NCI-H748 treated with DMSO at 0.1 percent for 48 hours (cell line): ENCODE measurements at regions not wholly inside any gene's neighbourhood (a gene's known extent, or its start where the extent isn't known, plus 50 kb on each side); places are given as distances from the start of the nearest gene placed in this dataset.
"Not testable (repeated sequence)": the region's sequence is repeated elsewhere in the genome, so short reads cannot be mapped to it uniquely, and the experiment has no call there.

ENCODE experiments used
- DNase-seq: peaks from one replicate; lab custom pipeline; 2025; lab: John Stamatoyannopoulos, UW

DNA sequence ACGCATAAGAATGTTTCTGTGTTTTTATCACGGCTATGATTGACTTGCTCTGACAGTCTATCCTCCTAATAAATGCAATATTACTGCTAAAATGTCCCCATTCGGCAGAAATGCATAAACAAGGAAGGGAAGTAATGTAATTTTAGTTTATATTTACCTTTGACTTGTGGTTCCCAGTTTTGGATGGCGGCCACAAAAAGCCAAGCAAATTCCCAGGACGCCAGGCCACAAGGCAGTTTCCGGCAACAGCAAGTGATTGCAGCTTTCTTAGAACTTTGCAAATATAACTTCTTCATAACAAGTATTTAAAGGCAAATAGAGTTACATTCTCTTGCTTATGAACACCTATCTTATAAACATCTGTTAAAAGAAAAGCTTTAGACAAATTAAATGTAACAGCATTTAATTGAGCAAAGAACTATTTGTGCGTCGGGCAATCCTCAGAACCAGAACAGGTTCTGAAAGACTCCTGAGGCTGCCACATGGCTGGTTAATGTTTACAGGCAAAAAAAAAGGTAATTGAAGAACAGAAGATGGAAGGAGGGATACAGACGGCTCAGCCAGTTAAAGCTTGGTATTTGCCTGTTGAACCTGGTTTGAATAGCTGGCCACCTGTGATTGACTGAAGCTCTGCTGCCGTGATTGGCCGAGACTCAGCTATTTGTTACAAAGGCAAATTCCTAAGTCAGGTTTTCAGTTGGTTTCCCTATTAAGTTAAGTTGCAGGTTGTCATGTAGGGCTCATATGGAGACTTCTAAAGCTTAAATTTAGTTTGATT is 80.8 kb downstream of the C21orf91 start:
- no peak for DNase-seq

- DNase-seq, result no peak
These were observed 83.1 kb downstream of the C21orf91 start for GRCh38 chr21:17736072-17736471.

DNA sequence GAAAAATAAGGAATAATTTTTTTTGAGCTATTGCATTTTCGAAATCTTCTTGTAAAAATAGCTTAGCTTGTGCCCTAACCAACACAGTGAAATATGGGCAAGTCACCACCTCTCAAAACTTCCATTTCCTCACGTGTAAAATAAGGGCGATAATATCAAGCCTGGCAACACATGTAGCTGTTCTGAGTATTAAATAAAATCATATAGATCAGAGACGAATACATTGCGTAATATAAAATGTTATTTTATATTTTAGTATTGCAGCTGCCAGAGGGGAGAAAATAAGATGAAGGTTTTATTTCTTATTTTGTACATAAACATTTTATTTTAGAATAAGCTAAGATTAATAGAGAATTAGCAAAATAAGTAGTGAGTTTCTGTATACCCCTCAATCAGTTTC is 85.9 kb downstream of the C21orf91 start:
- DNase-seq, result no peak

DNA sequence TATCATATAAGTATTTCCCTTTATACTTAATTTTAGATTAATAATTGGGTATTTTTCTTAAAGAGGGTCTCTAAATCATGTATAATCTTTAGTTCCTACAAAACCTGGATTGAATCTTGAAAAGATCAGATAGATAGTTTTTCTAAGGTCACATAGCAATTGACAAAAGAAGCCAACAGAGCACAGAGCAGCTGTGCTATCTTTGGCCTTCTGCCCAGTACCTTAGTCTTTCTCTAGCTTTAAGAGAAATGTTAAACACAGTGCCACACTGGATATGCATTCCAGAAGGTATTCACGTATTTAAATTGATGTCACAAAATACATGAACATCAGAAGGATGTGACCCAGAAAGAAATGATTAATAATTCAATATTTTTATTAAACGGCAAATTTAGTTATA is 86.8 kb downstream of the C21orf91 start:
- peak; percentile 22 for DNase-seq

DNA sequence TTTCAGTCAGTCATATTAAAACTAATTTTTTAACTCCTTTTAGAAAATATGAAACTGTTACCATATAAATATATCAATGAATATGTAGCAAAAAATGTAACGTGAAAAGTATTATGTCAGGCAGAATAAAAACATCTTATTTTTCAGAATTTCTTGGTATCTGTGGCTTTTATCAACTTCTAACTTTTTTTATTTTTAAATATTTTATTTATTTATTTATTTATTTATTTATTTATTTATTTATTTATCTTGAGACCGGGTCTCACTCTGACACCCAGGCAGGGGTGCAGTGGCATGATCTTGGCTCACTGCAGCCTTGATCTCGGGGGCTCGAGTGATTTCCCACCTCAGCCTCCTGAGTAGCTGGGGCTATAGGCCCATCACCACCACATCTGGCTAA is 87.6 kb downstream of the C21orf91 start:
- DNase-seq, result no peak

DNA sequence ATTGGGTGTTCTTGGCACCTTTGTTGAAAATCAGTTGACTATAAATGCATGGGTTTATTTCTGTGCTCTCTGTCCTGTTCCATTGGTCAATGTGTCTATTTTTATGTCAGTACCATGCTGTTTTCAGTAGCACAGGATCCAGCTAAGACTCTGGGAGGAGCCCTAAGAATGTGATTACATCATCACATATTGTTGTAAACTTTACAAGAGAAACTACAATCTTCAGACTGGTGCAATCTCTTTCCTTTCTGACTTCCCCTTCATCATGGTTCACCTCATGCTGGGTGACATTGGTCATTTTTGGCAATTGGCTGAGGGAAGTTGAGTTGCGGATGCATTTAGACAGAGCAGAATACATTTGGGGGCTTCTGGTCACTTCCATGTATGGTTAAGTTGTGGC is 88.4 kb downstream of the C21orf91 start:
- no peak for DNase-seq

DNA sequence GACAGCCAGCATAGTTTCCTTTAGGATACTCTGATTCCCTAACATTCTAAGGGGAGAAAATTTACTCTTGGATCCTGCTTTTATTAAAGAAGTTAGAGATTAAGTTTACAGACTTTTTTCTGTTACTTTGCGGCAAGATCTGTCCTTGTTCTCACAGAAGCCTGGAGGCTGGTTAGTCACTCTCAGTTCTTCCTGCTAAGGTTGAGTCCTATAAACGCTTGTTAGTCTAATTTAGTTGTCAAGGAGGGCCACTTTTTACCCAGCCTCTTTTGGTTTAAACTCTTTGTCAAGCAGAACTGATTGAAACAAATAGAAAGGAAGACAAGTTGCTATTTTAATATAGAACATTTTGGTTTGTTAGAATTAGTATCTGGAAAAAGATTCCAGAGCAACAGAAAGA is 89.7 kb downstream of the C21orf91 start:
- no peak for DNase-seq

DNA sequence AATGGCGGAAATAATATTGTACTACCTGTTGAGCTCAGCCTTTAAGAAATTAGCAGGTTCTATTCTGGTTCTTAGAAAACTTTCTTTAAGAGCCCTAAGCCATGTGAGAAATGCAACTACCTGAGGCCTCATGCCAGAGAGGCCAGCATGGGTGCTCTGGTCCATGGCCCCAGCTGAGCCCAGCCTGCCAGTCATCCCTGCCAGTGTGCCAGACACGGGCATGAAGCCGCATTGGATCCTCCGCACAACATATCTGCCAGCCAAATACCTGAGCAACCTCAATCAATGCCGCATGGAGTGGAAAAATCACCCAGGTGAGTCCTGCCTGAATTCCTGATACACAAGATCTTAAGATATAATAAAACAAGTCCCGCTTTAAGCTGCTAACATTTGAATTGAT is 91.8 kb downstream of the C21orf91 start:
- no peak for DNase-seq

DNA sequence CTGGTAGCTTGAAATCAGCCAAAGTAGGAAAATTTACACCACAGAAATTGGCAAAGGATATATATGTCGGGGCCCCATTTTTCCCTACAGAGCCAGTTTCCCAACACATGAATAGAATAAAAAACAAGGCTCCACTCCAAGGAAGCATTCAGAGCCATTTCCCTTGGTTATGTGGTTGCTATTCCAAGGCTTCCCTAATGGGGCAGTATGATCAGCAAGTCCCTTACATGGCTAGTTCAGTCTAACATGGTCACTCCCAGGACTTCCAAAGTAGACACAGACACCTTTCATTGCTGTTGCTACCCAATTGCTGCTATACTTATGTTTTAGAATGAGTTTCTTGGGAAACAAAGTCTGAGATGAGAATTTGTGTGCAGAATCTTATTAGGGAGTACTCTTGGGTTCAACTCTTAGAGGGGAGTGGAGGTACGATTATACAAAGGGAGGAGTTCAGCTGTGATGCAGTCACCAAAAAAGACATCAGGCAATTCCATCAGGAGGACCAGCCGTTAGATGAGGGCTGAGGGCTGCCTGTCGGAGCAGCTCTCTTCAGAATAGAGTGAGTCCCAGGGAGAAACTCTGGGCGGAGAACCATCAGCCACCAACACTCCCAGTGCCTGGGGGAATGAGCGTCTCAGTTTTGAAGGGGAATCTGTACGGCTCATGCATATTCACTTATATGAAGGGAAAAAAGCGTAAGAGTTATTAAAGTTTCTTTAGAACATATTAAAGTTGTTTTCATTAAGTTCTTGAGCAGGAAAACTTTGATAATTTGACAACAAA is 92.9 kb downstream of the C21orf91 start:
- DNase-seq, result no peak

DNA sequence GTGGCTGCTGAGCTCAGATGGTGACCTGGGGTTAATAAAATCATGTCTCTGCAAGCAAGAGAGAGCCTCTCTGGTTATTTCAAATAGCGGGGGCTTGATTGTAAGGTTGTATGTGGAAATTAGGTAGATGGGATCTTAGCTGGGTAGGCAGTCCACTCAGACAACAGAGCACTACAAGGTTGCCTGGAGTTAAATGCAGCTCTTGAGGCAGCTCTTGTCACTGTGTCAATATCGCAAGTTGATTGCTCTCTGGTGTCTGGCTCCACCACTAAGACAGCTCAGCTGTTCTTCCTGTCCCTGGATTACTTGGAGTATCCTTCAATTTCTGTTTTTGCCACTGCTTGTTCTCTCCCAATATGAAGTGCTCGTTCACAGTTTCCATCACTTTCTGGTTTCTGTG is 93.8 kb downstream of the C21orf91 start:
- peak; percentile 79 for DNase-seq

DNA sequence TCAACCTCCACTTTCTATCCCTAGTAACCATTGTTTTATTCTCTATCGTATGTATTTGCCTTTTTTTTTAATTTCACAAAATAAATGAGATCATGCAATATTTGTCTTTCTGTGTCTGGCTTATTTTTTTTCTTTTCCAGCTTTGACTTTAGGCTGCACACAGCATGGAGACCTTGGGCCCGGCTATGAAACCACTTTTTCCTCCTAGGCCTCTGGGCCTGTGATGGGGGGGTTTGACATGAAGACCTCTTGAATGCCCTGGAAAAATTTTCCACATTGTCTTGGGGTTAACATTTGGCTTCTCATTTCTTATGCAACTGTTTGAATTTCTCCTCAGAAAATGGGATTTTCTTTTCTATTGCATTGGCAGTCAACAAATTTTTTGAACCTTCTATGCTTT is 100.2 kb upstream of the BTG3 start:
- no peak for DNase-seq

DNA sequence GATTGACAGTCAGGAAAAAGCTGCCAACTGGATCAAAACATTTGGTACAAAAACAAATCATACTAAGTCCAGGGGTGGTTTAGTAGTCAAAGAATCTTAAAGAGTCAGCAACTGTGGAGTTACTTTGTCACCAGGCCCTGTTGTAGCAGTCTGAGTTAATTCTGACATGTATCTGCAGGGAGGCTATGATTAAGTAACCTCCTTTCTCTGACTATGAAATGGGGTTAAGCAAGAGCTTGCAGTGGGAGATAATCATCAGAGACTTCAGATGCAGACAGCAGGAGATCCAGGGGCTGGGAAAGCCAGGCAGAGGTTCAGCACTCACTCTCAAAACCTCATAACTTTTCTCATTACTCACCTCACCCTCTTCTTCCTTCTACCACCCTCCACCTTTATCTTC is 99.2 kb upstream of the BTG3 start:
- no peak for DNase-seq

DNA sequence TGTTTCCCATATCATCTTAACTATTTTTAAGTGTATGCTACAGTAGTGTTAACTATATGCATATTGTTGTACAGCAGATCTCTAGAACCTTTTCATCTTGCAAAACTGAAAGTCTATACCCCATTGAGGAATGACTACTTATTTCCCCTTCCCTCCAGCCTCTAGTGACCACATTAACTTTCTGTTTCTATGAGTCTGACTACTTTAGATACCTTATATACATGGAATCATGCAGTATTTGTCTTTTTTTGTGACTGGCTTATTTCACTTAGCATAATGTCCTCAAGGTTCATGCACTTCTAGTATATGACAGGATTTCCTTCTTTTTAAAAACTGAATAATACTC is 96.5 kb upstream of the BTG3 start:
- DNase-seq, result no peak

- no peak for DNase-seq
These were observed 96.0 kb upstream of the BTG3 start for GRCh38 chr21:17708522-17709265.

DNA sequence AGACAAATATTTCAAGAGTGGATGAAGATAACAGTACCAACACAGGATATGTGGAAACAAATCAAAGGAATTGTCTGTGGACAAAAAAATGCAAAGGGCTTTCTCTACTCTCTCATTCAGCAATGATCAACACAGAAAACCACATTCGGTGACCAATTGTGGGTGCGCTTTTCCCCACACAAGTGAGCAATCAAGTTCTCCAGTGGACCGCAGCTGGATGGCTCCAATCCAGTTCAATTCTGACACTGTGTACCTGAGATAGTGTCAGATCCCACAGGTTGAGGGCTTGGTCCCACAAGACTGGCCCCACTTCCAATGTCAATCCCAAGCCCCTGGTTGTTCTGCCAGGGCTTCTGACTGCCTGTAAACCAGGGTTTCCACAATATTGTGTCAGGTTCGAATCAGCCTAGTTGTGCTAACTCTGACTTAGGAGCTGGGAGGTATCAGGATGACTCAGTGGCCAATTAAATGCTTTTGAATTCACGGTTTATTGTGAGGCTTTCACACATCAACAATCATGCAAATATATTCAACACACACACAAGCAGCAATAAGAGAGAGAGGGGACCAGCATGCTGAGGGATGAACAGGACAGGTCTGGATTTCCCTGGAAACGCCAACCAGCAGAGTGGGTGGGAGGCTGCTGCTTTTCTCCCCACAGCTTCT is 87.0 kb upstream of the BTG3 start:
- no peak for DNase-seq

DNA sequence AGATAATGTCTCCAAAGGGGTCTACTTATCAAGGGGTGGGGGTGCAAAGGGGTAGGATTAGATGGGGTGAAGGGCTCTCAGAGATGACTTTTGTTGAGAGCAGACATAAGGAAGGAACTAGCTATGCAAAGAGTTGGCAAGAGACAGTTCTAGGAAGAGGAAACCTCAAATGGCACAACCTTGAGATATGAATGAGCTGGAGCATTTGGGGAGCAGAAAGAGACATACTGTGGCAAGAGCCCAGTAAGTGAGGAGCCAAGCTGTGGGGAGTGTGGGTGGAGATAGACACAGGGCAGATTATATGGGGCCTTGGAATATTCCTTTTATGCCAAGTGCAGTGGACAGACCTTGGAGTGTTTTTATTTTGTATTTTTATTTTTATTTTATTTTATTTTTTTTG is 84.8 kb upstream of the BTG3 start:
- no peak for DNase-seq

- DNase-seq, result not testable (repeated sequence)
These were observed 81.7 kb upstream of the BTG3 start for GRCh38 chr21:17694416-17694815.

DNA sequence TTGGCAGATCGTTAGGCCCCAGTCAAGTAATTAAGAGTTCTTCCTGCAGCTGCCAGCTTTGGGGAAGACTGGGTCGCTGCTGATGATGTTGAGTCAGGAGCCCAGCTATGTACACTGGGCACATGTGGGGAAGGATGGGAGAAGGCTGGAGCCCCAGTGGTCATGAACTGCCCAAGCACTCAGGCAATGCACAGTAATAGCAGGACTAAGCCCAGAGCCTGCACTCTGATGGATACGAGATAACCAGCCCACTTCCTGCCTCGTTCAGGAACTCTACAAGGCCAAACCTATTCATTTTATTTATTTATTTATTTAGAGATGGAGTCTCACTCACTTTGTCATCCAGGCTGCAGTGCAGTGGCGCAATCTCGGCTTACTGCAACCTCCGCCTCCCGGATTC is 81.1 kb upstream of the BTG3 start:
- no peak for DNase-seq

GRCh38 chr21:17690078-17690494 is 77.4 kb upstream of the BTG3 start:
- no peak for DNase-seq

- DNase-seq, result peak; percentile 66
These were observed 76.5 kb upstream of the BTG3 start for GRCh38 chr21:17688912-17689874.

DNA sequence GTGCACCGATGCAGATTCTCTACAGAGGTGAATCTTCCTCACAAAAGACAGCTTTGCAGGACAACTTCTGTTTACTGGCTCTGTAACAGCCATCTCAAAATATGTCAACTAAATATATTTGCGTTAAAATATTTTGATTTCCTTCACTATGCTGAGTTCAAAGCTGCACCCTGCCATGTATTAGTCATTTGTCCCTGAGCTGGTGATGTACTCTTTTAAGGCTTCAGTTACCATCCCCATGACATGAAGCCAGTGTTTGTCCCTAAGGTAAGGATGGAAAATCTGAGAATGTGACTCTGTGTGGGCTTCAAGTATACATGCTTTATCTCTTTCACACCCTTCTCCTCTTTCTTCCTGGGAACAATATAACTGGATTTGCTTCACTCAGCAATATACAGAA is 70.2 kb upstream of the BTG3 start:
- DNase-seq, result no peak
